ENCODE measurements at regions not wholly inside any gene's neighbourhood (a gene's known extent, or its start where the extent isn't known, plus 50 kb on each side); places are given as distances from the start of the nearest gene placed in this dataset.

GRCh38 chr6:121855521-121855920, 420.1 kb downstream of the GJA1 start:
- TF ChIP-seq CTCF (IDR thresholded peaks at IDR 0.05; ENCODE audit: low read depth, low read length, poor library complexity, severe bottlenecking): no peak
- TF ChIP-seq EZH2phosphoT487 (IDR thresholded peaks at IDR 0.05; ENCODE audit: borderline replicate concordance, low read length): no peak

Data from DOHH2 (cell line).